Activated T-cell treated with anti-CD3 and anti-CD28 coated beads for 1 hour (primary cell): ENCODE measurements at regions not wholly inside any gene's neighbourhood (a gene's known extent, or its start where the extent isn't known, plus 50 kb on each side); places are given as distances from the start of the nearest gene placed in this dataset.
"Not testable (repeated sequence)": the region's sequence is repeated elsewhere in the genome, so short reads cannot be mapped to it uniquely, and the experiment has no call there.

Source experiments
- DNase-seq: peaks from one replicate; pipeline ENCODE4 v3.0.0-alpha.2; 2020; ENCODE audit warnings: low read depth

GRCh38 chr1:273772-274171, 177.7 kb downstream of the OR4F29 start:
- DNase-seq: not testable (repeated sequence)

GRCh38 chr1:267815-268214, 183.7 kb downstream of the OR4F29 start:
- DNase-seq: peak; percentile 61
